ENCODE measurements at regions not wholly inside any gene's neighbourhood (a gene's known extent, or its start where the extent isn't known, plus 50 kb on each side); places are given as distances from the start of the nearest gene placed in this dataset.

GRCh38 chr7:18165166-18165565 lies 137.5 kb upstream of the PRPS1L1 start:
- no peak for TF ChIP-seq CTCF (conservative IDR thresholded peaks at IDR 0.05; ENCODE audit: low read depth, low read length)
- no peak for DNase-seq (ENCODE audit: low read depth)
- no peak overlapping the region for H3K4me3 ChIP-seq (ENCODE audit: low read length)

GRCh38 chr7:18166002-18166401 lies 138.4 kb upstream of the PRPS1L1 start:
- TF ChIP-seq CTCF (conservative IDR thresholded peaks at IDR 0.05; ENCODE audit: low read depth, low read length), result no peak
- H3K4me3 ChIP-seq (ENCODE audit: low read length), result no peak overlapping the region
- DNase-seq (ENCODE audit: low read depth), result no peak

GRCh38 chr7:18167815-18168214 lies 140.2 kb upstream of the PRPS1L1 start:
- H3K4me3 ChIP-seq (ENCODE audit: low read length), result no peak overlapping the region
- DNase-seq (ENCODE audit: low read depth), result no peak
- TF ChIP-seq CTCF (conservative IDR thresholded peaks at IDR 0.05; ENCODE audit: low read depth, low read length), result no peak

- H3K4me3 ChIP-seq (ENCODE audit: low read length), result no peak overlapping the region
- no peak for TF ChIP-seq CTCF (conservative IDR thresholded peaks at IDR 0.05; ENCODE audit: low read depth, low read length)
- no peak for DNase-seq (ENCODE audit: low read depth)
Observed at GRCh38 chr7:18174996-18175395, 147.3 kb upstream of the PRPS1L1 start.

- no peak overlapping the region for H3K4me3 ChIP-seq (ENCODE audit: low read length)
- DNase-seq (ENCODE audit: low read depth), result no peak
- TF ChIP-seq CTCF (conservative IDR thresholded peaks at IDR 0.05; ENCODE audit: low read depth, low read length), result no peak
Observed at GRCh38 chr7:18175801-18176450, 148.3 kb upstream of the PRPS1L1 start.

GRCh38 chr7:18177129-18177814 lies 149.6 kb upstream of the PRPS1L1 start:
- DNase-seq (ENCODE audit: low read depth), result no peak
- no peak for TF ChIP-seq CTCF (conservative IDR thresholded peaks at IDR 0.05; ENCODE audit: low read depth, low read length)
- no peak overlapping the region for H3K4me3 ChIP-seq (ENCODE audit: low read length)
